ENCODE measurements at regions not wholly inside any gene's neighbourhood (a gene's known extent, or its start where the extent isn't known, plus 50 kb on each side); places are given as distances from the start of the nearest gene placed in this dataset.

DNA sequence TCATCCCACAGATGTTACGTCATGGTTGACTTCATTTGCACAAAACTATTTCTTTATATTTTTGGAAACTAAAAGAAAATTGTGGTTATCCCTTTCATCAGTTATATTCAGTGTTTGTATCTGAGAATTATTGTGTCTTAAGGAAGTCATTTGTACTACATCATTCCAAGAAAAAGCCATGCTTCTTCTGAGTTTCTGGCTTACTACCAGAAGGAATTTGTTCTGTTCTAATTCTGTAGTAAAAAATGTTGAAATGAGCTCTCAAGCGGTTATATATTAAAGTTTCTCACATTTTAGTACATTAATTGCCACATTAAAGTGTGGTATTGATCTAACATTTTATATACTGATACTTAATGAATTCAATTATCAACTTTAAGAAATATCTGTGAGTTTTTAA, 1844.5 kb downstream of the PCDH7 start:
- TF ChIP-seq GATA2 (IDR thresholded peaks at IDR 0.05; ENCODE audit: low read depth, low read length) (no peak), GATA3 (IDR thresholded peaks at IDR 0.05; ENCODE audit: low read depth, low read length) (no peak)

All from SH-SY5Y (cell line).